H1 (cell line): ENCODE measurements at regions not wholly inside any gene's neighbourhood (a gene's known extent, or its start where the extent isn't known, plus 50 kb on each side); places are given as distances from the start of the nearest gene placed in this dataset.

Source experiments
- ATF3 ChIP-seq: IDR thresholded peaks from 2 replicates; pipeline ENCODE4 v1.6.1; 2011; ENCODE audit warnings: low read depth, mild to moderate bottlenecking, low read length; ENCODE audit not compliant: insufficient read depth
- JUN ChIP-seq: IDR thresholded peaks from 2 replicates; pipeline ENCODE4 v1.6.1; 2011; ENCODE audit warnings: low read depth, mild to moderate bottlenecking, improper control_type of control experiment, low read length
- KDM1A ChIP-seq: fragments of 200-600, 300-600 bp; sonication (generic); IDR thresholded peaks from 2 replicates; pipeline ENCODE4 v1.7.1; 2016; ENCODE audit warnings: mild to moderate bottlenecking, low read length, borderline replicate concordance
- POU5F1 ChIP-seq: IDR thresholded peaks from 2 replicates; pipeline ENCODE4 v1.6.1; 2011; ENCODE audit warnings: low read depth, mild to moderate bottlenecking, low read length, moderate library complexity
- SRF ChIP-seq: IDR thresholded peaks from 2 replicates; pipeline ENCODE4 v1.6.1; 2011; ENCODE audit warnings: mild to moderate bottlenecking, low read depth, low read length, moderate library complexity
- TCF12 ChIP-seq: IDR thresholded peaks from 2 replicates; pipeline ENCODE4 v1.6.1; 2011; ENCODE audit warnings: low read depth, mild to moderate bottlenecking, low read length
- TEAD4 ChIP-seq: IDR thresholded peaks from 2 replicates; pipeline ENCODE4 v1.6.1; 2012; ENCODE audit warnings: low read depth, low read length, inconsistent platforms, mixed read lengths
- TF ChIP-seq, protein P1 (sequence below): IDR thresholded peaks from 2 replicates; pipeline ENCODE4 v1.6.1; 2011; ENCODE audit warnings: low read length, improper control_type of control experiment

DNA sequence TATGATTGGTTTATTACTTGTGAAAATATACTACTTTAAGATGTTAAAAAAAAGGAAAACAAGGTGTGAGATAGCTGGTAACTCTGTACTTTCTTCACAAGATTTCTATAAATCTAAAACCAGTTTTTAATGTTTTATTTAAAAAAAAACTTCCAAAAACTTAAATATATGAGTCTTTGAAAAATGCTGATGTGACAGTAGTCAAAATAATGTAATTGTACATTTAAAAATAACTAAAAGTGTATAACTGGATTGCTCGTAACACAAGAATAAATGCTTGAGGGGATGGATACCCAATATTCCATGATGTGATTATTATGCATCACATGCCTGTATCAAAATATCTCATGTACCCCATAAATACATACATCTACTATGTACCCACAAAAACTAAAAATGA, 464.9 kb downstream of the NYAP2 start (continued):
- TF ChIP-seq JUN: no peak
- no peak for TF ChIP-seq ATF3
- TF ChIP-seq, protein P1, sequence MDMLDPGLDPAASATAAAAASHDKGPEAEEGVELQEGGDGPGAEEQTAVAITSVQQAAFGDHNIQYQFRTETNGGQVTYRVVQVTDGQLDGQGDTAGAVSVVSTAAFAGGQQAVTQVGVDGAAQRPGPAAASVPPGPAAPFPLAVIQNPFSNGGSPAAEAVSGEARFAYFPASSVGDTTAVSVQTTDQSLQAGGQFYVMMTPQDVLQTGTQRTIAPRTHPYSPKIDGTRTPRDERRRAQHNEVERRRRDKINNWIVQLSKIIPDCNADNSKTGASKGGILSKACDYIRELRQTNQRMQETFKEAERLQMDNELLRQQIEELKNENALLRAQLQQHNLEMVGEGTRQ: no peak
- no peak for TF ChIP-seq SRF
- no peak for TF ChIP-seq POU5F1
- TF ChIP-seq KDM1A: no peak
- TF ChIP-seq TCF12: no peak
- TF ChIP-seq TEAD4: no peak
